ENCODE measurements at regions not wholly inside any gene's neighbourhood (a gene's known extent, or its start where the extent isn't known, plus 50 kb on each side); places are given as distances from the start of the nearest gene placed in this dataset.

- Mint-ChIP-seq H3K9me3 (ENCODE audit: unreplicated experiment) (peaks cover 2% of the 10 kb centered on the region), H3K4me3 (ENCODE audit: unreplicated experiment) (no peak overlapping the region), H3K36me3 (ENCODE audit: unreplicated experiment) (peaks cover 12% of the 10 kb centered on the region), H3K27me3 (ENCODE audit: unreplicated experiment) (no peaks in the 10 kb centered on the region), H3K27ac (ENCODE audit: unreplicated experiment) (no peak overlapping the region), H3K4me1 (ENCODE audit: low read depth, unreplicated experiment) (peaks cover 4% of the 10 kb centered on the region)
- no peak for DNase-seq
- no peak for TF ChIP-seq CTCF (IDR thresholded peaks at IDR 0.05; ENCODE audit: partially characterized antibody, unreplicated experiment)
These were observed 809.9 kb upstream of the EEF2KMT start for GRCh38 chr16:5907544-5907943.

DNA sequence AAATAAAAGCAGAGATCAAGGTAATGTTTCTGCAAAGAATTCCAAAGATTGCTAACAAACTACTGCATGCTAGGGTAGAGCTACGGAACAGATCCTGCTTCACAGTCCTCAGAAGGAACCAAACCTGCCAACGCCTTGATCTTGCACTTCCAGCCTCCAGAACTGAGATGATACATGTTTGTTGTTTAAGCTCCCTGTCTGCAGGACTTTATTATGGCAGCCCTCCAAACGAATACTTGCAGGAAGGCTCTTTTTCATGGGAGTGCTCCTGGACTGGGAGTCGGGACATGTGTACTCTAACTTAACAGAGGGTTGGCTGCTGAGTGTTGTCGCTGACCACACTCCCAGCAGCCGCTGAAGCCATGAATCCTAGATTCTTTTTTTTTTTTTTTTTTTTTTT, 808.8 kb upstream of the EEF2KMT start:
- no peak for DNase-seq
- no peaks in the 10 kb centered on the region for H3K27me3 Mint-ChIP-seq (ENCODE audit: unreplicated experiment)
- no peak for TF ChIP-seq CTCF (IDR thresholded peaks at IDR 0.05; ENCODE audit: partially characterized antibody, unreplicated experiment)
- peaks cover 8% of the 10 kb centered on the region for H3K36me3 Mint-ChIP-seq (ENCODE audit: unreplicated experiment)
- H3K4me1 Mint-ChIP-seq (ENCODE audit: low read depth, unreplicated experiment) = peaks cover 4% of the 10 kb centered on the region
- peaks cover 2% of the 10 kb centered on the region for H3K9me3 Mint-ChIP-seq (ENCODE audit: unreplicated experiment)
- H3K27ac Mint-ChIP-seq (ENCODE audit: unreplicated experiment) = no peak overlapping the region
- no peak overlapping the region for H3K4me3 Mint-ChIP-seq (ENCODE audit: unreplicated experiment)

DNA sequence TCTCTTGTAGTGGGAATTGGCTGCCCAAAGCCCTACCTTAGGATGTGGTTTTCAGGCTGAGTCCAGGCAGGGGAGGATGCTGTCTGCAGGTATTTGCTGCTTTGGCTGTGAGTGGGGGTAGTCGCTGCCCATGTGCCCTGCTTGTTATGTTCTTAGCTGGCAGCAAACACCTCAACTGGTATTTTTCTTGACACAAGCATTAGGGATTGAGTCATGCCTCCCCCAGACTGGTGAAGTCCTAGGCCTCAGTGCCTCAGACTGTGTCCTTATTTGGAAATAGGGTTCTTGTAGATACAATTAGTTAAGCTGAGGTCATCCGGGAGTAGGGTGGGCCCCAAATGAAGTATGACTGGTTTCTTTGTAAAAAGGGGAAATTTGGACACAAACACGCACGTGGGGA, 808.3 kb upstream of the EEF2KMT start:
- no peak for DNase-seq
- no peaks in the 10 kb centered on the region for H3K27me3 Mint-ChIP-seq (ENCODE audit: unreplicated experiment)
- no peak overlapping the region for H3K4me3 Mint-ChIP-seq (ENCODE audit: unreplicated experiment)
- H3K4me1 Mint-ChIP-seq (ENCODE audit: low read depth, unreplicated experiment) = peaks cover 4% of the 10 kb centered on the region
- H3K27ac Mint-ChIP-seq (ENCODE audit: unreplicated experiment) = no peak overlapping the region
- H3K9me3 Mint-ChIP-seq (ENCODE audit: unreplicated experiment) = peaks cover 2% of the 10 kb centered on the region
- no peak for TF ChIP-seq CTCF (IDR thresholded peaks at IDR 0.05; ENCODE audit: partially characterized antibody, unreplicated experiment)
- peaks cover 8% of the 10 kb centered on the region for H3K36me3 Mint-ChIP-seq (ENCODE audit: unreplicated experiment)

- peaks cover 8% of the 10 kb centered on the region for H3K9me3 Mint-ChIP-seq (ENCODE audit: unreplicated experiment)
- H3K27me3 Mint-ChIP-seq (ENCODE audit: unreplicated experiment) = peaks cover 4% of the 10 kb centered on the region
- no peak for DNase-seq
- peaks cover 4% of the 10 kb centered on the region for H3K4me1 Mint-ChIP-seq (ENCODE audit: low read depth, unreplicated experiment)
- H3K36me3 Mint-ChIP-seq (ENCODE audit: unreplicated experiment) = peaks cover 18% of the 10 kb centered on the region
- H3K27ac Mint-ChIP-seq (ENCODE audit: unreplicated experiment) = no peak overlapping the region
- no peak overlapping the region for H3K4me3 Mint-ChIP-seq (ENCODE audit: unreplicated experiment)
- TF ChIP-seq CTCF (IDR thresholded peaks at IDR 0.05; ENCODE audit: partially characterized antibody, unreplicated experiment) = no peak
These were observed 806.2 kb upstream of the EEF2KMT start for GRCh38 chr16:5903832-5904231.

GRCh38 chr16:5903153-5903552, 805.6 kb upstream of the EEF2KMT start:
- Mint-ChIP-seq H3K4me1 (ENCODE audit: low read depth, unreplicated experiment) (peaks cover 4% of the 10 kb centered on the region), H3K27me3 (ENCODE audit: unreplicated experiment) (peaks cover 4% of the 10 kb centered on the region), H3K9me3 (ENCODE audit: unreplicated experiment) (peaks cover 8% of the 10 kb centered on the region), H3K27ac (ENCODE audit: unreplicated experiment) (peak overlapping the region; percentile 4), H3K4me3 (ENCODE audit: unreplicated experiment) (no peak overlapping the region), H3K36me3 (ENCODE audit: unreplicated experiment) (peaks cover 18% of the 10 kb centered on the region)
- no peak for TF ChIP-seq CTCF (IDR thresholded peaks at IDR 0.05; ENCODE audit: partially characterized antibody, unreplicated experiment)
- no peak for DNase-seq

Data from glutamatergic neuron (in vitro differentiated cells).